ENCODE measurements at regions not wholly inside any gene's neighbourhood (a gene's known extent, or its start where the extent isn't known, plus 50 kb on each side); places are given as distances from the start of the nearest gene placed in this dataset.

GRCh38 chr7:155378580-155378934 lies 79.4 kb upstream of the EN2 start:
- TF ChIP-seq, protein P1, sequence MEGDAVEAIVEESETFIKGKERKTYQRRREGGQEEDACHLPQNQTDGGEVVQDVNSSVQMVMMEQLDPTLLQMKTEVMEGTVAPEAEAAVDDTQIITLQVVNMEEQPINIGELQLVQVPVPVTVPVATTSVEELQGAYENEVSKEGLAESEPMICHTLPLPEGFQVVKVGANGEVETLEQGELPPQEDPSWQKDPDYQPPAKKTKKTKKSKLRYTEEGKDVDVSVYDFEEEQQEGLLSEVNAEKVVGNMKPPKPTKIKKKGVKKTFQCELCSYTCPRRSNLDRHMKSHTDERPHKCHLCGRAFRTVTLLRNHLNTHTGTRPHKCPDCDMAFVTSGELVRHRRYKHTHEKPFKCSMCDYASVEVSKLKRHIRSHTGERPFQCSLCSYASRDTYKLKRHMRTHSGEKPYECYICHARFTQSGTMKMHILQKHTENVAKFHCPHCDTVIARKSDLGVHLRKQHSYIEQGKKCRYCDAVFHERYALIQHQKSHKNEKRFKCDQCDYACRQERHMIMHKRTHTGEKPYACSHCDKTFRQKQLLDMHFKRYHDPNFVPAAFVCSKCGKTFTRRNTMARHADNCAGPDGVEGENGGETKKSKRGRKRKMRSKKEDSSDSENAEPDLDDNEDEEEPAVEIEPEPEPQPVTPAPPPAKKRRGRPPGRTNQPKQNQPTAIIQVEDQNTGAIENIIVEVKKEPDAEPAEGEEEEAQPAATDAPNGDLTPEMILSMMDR (IDR thresholded peaks at IDR 0.05; ENCODE audit: low read depth, low read length, missing control alignments), result no peak
- no peak for DNase-seq (ENCODE audit: low read depth)
- no peak overlapping the region for H3K4me3 ChIP-seq (ENCODE audit: low read depth, low read length)

- TF ChIP-seq, protein P1 (IDR thresholded peaks at IDR 0.05; ENCODE audit: low read depth, low read length, missing control alignments), result no peak
- no peak for DNase-seq (ENCODE audit: low read depth)
Observed at GRCh38 chr7:155378959-155379871, 78.7 kb upstream of the EN2 start.

GRCh38 chr7:155380221-155380861 lies 77.6 kb upstream of the EN2 start:
- no peak overlapping the region for H3K4me3 ChIP-seq (ENCODE audit: low read depth, low read length)
- TF ChIP-seq, protein P1 (IDR thresholded peaks at IDR 0.05; ENCODE audit: low read depth, low read length, missing control alignments), result peak; percentile 89
- peak; percentile 33 for DNase-seq (ENCODE audit: low read depth)

More at GRCh38 chr7:155378959-155379871, 78.7 kb upstream of the EN2 start:
- H3K4me3 ChIP-seq (ENCODE audit: low read depth, low read length), result no peak overlapping the region

DNA sequence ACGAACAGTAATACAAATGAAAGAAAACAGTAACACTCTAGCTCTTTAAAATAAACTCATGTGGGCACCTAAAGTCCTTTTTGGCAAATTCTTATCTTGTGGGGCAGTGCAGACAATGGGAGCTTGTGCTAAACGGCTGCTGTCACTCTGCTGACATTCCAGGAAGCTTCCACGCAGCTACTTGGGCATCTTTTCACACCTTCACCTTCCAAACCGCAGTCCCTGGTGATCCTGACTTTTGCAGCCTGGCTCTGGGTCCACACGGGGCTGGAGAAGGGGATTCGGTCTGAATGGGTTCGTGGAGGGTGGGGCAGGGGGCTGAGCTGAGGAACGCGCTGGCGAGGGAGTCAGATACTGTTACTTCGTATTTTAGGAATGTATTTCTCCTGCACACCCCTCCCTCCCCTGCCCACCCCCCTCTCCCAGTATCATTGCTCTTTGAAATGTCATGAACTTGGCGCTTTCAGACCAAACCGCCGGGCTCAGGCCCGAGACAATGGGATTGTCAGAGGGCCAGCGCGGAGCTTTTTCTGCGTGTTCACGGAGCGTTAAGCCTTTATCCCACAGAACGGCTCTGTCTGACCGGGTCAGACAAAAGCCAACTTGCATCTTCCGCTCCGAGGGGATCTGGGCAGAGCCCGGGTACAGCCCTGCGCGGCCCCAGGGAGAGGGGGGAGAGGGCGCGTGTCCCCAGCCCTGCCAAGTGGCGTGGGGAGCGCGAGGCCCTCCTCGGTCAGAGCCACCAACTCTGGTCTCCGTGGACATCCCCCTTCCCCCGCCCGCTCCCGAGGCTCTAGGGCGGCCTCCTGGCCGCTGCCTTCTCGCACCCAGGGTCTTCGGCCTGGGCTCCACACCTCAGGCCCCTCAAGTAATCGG lies 76.7 kb upstream of the EN2 start:
- TF ChIP-seq, protein P1 (IDR thresholded peaks at IDR 0.05; ENCODE audit: low read depth, low read length, missing control alignments), result no peak
- H3K4me3 ChIP-seq (ENCODE audit: low read depth, low read length), result no peak overlapping the region
- no peak for DNase-seq (ENCODE audit: low read depth)

GRCh38 chr7:155381852-155382801 lies 75.8 kb upstream of the EN2 start:
- H3K4me3 ChIP-seq (ENCODE audit: low read depth, low read length), result no peak overlapping the region
- no peak for DNase-seq (ENCODE audit: low read depth)
- TF ChIP-seq, protein P1 (IDR thresholded peaks at IDR 0.05; ENCODE audit: low read depth, low read length, missing control alignments), result no peak

DNA sequence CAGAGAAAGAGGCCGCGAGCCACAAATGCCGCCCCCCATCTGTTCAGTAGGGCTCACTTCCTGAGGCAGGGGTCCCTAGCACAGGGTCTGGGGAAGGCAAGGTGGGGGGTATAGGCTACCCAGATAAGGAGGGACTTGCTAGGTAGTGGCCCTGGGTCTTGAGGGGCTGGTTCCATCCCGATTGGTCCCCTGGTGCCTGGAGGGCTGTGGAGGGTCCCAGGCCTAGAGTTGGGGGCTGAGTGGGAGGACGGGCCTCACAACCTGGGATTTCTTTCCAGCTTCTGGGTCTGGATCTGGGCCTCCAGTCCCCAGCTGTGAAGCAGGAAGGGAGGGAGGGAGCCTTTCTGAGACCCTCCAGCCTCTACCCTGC lies 75.1 kb upstream of the EN2 start:
- no peak for DNase-seq (ENCODE audit: low read depth)
- TF ChIP-seq, protein P1 (IDR thresholded peaks at IDR 0.05; ENCODE audit: low read depth, low read length, missing control alignments), result no peak
- no peak overlapping the region for H3K4me3 ChIP-seq (ENCODE audit: low read depth, low read length)

Data from GM12864 (cell line).